WTC11 (cell line): ENCODE measurements at regions not wholly inside any gene's neighbourhood (a gene's known extent, or its start where the extent isn't known, plus 50 kb on each side); places are given as distances from the start of the nearest gene placed in this dataset.

Experiments
- ATF1 ChIP-seq: sonication (generic); formaldehyde crosslinking; IDR thresholded peaks from 2 replicates; pipeline ENCODE4 v1.8.1; 2023; ENCODE audit warnings: mild to moderate bottlenecking, moderate library complexity, missing genetic modification reagents
- CREM ChIP-seq: sonication (generic); formaldehyde crosslinking; IDR thresholded peaks from 2 replicates; pipeline ENCODE4 v1.8.1; 2022; ENCODE audit warnings: mild to moderate bottlenecking, missing genetic modification reagents, moderate library complexity
- CTCF ChIP-seq: fragments of 200-600 bp; IDR thresholded peaks from 2 replicates; pipeline ENCODE4 v1.8.0; 2022; ENCODE audit warnings: antibody characterized with exemption
- HMGXB4 ChIP-seq: sonication (generic); formaldehyde crosslinking; IDR thresholded peaks from 2 replicates; pipeline ENCODE4 v1.8.1; 2023; ENCODE audit warnings: mild to moderate bottlenecking, moderate library complexity, missing genetic modification reagents
- JUN ChIP-seq: sonication (generic); formaldehyde crosslinking; IDR thresholded peaks from 2 replicates; pipeline ENCODE4 v1.8.0; 2023; ENCODE audit warnings: mild to moderate bottlenecking, missing genetic modification reagents
- NFATC4 ChIP-seq: fragments of 250-450 bp; sonication (Bioruptor Pico); IDR thresholded peaks from 2 replicates; pipeline ENCODE4 v1.9.0; 2021; ENCODE audit warnings: mild to moderate bottlenecking
- NR2C2 ChIP-seq: sonication (generic); formaldehyde crosslinking; IDR thresholded peaks from 2 replicates; pipeline ENCODE4 v1.8.0; 2022; ENCODE audit warnings: mild to moderate bottlenecking, missing genetic modification reagents
- PREB ChIP-seq: sonication (generic); formaldehyde crosslinking; IDR thresholded peaks from 2 replicates; pipeline ENCODE4 v1.8.1; 2022; ENCODE audit warnings: mild to moderate bottlenecking, missing genetic modification reagents, moderate library complexity, borderline replicate concordance
- RELA ChIP-seq: sonication (generic); formaldehyde crosslinking; IDR thresholded peaks from 2 replicates; pipeline ENCODE4 v1.8.1; 2022; ENCODE audit warnings: missing genetic modification reagents, mild to moderate bottlenecking, borderline replicate concordance
- USF2 ChIP-seq: sonication (generic); formaldehyde crosslinking; IDR thresholded peaks from 2 replicates; pipeline ENCODE4 v1.8.1; 2023; ENCODE audit warnings: mild to moderate bottlenecking, missing genetic modification reagents, moderate library complexity
- ZNF232 ChIP-seq: sonication (generic); formaldehyde crosslinking; IDR thresholded peaks from 2 replicates; pipeline ENCODE4 v1.8.0; 2022; ENCODE audit warnings: mild to moderate bottlenecking, missing genetic modification reagents
- ZNF416 ChIP-seq: fragments of 250-450 bp; sonication (Bioruptor Pico); IDR thresholded peaks from 2 replicates; pipeline ENCODE4 v1.9.0; 2021; ENCODE audit warnings: mild to moderate bottlenecking, inconsistent platforms
- TF ChIP-seq, protein P1 (sequence below): sonication (generic); formaldehyde crosslinking; conservative IDR thresholded peaks from 2 replicates; pipeline ENCODE4 v1.8.1; 2022; ENCODE audit warnings: mild to moderate bottlenecking, missing genetic modification reagents
- TF ChIP-seq, protein P2 (sequence below): sonication (generic); formaldehyde crosslinking; IDR thresholded peaks from 2 replicates; pipeline ENCODE4 v1.8.1; 2023; ENCODE audit warnings: mild to moderate bottlenecking, missing genetic modification reagents, moderate library complexity

DNA sequence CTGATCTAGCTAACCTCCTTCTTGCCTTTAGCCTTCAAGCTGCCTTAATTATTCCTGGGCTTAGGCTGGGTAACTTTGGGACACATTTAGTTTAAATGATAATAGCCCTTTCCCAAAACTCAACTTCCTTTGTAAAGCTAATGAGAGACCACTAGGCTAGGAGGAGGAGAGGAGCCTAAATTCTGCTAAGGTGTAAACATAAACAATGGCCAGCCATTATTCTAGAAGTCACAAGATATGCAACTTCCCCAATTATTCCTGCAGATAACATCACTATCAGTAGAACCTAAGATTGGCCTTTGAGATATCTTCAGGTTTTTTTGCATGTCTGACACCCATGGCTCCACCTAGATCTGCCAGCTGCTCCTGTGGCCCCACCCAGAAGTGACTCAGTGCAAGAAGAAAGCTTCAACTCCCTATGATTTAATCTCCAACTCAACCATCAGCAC lies 131.2 kb upstream of the FAM20A start:
- no peak for TF ChIP-seq CREM (CRISPR knock-in tag)
- no peak for TF ChIP-seq JUN (CRISPR knock-in tag)
- TF ChIP-seq CTCF: no peak
- TF ChIP-seq NFATC4 (CRISPR knock-in tag): no peak
- no peak for TF ChIP-seq ATF1
- TF ChIP-seq ZNF232 (CRISPR knock-in tag): no peak
- TF ChIP-seq PREB (CRISPR knock-in tag): no peak
- TF ChIP-seq, protein P1, sequence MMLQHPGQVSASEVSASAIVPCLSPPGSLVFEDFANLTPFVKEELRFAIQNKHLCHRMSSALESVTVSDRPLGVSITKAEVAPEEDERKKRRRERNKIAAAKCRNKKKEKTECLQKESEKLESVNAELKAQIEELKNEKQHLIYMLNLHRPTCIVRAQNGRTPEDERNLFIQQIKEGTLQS (CRISPR knock-in tag): no peak
- no peak for TF ChIP-seq USF2
- no peak for TF ChIP-seq HMGXB4 (CRISPR knock-in tag)
- TF ChIP-seq ZNF416 (CRISPR knock-in tag): no peak
- TF ChIP-seq, protein P2, sequence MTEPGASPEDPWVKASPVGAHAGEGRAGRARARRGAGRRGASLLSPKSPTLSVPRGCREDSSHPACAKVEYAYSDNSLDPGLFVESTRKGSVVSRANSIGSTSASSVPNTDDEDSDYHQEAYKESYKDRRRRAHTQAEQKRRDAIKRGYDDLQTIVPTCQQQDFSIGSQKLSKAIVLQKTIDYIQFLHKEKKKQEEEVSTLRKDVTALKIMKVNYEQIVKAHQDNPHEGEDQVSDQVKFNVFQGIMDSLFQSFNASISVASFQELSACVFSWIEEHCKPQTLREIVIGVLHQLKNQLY: no peak
- TF ChIP-seq NR2C2: no peak
- no peak for TF ChIP-seq RELA
